IPS-NIHi7 (cell line): ENCODE measurements at regions not wholly inside any gene's neighbourhood (a gene's known extent, or its start where the extent isn't known, plus 50 kb on each side); places are given as distances from the start of the nearest gene placed in this dataset.
A peak's percentile ranks its signal among the peaks of the same experiment; 100 is the strongest.

Experiments
- DNase-seq: peaks from one replicate; pipeline ENCODE4 v3.0.0; 2012; ENCODE audit warnings: mixed read lengths; ENCODE audit errors: extremely low spot score

- no peak for DNase-seq
Observed at GRCh38 chr6:132973514-132973993, 159.2 kb downstream of the RPS12 start.

DNA sequence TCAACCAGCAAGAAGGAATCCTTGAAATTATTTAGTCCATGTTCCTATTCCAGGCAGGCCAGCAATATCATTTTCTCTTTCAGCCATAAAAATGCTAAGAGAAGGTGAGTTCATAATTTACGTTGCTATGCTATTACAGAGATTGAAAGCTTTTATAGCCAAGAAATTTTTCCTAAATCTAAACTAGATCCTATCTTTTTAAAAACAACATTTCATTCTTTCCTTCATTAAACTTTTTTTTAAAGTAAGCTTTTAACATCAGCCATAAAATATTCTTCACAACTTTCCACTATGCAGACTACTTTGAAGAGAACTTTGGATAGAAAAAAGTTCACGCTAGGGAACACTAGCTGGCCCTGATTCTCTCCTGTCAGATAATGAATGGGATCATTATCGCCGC is 159.8 kb downstream of the RPS12 start:
- DNase-seq = no peak

GRCh38 chr6:132977413-132977812 is 163.0 kb downstream of the RPS12 start:
- no peak for DNase-seq

DNA sequence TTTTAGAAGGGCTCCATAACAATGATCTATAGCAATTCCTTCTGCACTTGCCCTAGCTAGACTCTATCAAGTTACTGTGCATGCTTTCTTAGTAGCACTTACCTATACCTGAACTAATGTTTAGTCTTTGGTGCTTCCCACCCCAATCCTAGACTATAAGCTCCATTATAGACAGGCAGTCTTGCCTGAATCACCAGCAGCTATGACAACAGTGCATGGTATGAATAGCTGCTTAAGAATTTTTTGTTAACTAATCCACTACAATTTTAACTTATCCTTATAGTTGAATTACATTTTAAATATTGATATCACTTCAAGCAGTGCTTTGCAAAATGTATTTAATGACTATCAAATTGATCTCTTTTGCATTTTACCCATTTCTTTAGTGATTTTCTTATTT is 164.3 kb downstream of the RPS12 start:
- DNase-seq = no peak

DNA sequence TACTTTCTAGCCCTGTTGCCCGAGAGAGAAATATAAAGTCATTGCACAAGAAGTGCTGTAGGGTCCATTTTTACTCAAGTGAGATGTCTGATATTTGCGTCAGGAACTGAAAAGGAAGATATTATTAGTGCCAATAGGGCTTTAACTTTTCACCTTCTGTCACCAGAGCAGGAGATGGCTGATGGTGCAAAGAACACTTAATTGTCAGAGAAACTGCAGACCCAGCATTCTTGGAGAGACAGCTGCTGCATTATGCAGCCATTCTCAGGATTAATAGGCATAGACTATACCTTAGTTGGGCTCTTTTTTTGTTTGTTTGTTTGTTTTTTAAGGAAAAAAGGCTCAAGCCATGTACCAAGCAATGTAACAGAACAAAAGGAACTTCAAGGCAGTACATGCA is 179.4 kb downstream of the RPS12 start:
- DNase-seq = no peak

DNA sequence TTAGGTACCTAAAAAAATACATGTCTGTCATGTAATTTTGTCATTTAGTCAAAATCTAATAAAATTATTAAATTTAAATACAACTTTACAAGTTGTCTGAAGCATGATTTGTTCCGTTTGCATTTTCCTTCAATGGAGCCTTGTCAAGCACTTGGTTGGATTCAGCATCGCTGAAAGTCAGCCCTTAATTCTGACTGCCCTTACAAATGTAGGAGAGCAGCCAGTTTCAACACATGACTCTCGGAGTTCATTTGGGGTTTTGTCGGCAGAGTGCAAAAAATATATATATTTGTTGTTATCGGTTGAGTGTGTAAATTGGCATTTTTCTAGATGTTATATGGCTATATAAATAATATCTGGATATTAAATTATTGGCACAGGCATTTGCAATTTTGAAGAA is 180.6 kb downstream of the RPS12 start:
- no peak for DNase-seq

- no peak for DNase-seq
Observed at GRCh38 chr6:132995432-132995831, 181.1 kb downstream of the RPS12 start.

- DNase-seq = no peak
Observed at GRCh38 chr6:132998418-132998817, 184.0 kb downstream of the RPS12 start.

GRCh38 chr6:133001040-133001565 is 186.7 kb downstream of the RPS12 start:
- no peak for DNase-seq

DNA sequence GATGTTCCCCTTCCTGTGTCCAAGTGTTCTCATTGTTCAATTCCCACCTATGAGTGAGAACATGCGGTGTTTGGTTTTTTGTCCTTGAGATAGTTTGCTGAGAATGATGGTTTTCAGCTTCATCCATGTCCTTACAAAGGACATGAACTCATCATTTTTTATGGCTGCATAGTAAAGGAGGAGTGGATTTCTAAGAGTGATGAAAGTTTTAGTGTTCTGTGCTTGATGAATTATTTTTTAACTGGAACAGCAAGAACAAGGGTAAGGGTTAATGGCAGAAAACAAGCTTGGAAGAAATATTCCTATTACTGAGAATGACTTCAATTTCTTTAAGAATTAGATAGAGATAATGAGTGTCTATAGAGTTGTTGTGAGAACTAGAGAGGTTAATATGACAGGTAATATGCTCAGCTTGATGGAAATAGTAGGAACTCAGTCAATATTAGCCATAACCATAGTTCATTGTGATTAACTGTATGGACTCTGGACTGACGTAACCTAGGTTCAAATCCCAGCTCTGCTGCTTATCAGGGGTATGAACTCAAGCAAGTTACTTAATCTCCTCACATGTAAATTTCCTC is 190.0 kb downstream of the RPS12 start:
- DNase-seq = no peak

GRCh38 chr6:133012774-133013173 is 198.4 kb downstream of the RPS12 start:
- DNase-seq = no peak

DNA sequence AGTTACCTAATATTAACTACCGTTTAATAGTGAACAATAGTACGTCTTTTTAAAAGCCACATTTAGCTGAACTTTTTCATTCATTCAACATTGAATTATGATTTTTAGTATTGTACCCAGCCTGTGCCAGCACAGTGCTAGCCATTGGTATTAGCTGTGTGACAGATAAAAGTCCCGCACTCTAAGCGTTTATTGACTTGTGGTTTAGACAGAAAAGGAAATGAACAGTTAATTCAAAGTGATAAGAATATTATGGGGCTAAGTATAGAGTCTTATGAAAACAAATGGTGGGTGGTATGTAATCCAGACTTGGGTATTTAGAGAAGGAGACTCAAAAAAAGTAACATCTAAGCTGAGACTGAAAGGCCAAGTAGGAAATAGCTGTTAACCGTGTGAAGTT is 202.3 kb downstream of the RPS12 start:
- DNase-seq = no peak

DNA sequence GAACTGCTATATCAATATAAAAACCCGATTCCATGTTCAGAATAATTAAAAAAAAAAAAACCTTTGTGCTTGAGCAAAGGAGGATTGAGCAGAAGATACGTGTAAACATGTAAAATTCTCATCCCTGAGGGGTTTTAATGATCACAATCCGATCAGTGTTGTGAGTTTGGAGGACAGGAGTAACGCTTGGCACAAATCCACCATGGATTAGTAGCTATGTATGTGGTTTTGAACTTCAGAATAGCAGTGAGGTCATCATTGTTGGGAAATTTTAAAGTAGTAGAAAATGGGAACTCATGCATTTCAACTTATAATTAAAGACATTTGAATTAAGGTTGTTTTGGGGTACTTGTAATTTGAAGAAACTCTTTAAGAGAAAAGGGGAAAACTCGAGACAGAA is 203.2 kb downstream of the RPS12 start:
- DNase-seq = no peak

- DNase-seq = no peak
Observed at GRCh38 chr6:133026705-133027104, 212.3 kb downstream of the RPS12 start.

DNA sequence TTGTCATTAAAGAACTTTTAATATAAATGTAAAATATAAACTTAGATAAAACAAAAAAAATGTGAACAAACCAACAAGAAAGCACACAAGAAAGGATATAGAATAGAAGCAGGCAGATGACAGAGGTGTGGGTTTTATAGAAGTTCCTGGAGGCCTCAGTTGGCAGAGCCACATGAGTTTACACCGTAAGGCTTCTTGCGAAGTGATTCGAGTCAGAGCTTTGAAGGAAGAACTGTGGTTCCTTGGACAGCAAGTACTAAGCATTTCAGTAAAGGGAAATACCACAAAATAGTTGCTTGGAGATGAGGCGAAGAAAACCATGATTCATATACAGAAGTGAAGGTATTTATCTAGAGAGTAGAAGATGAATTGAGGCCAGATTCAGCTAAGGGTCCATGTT is 207.9 kb upstream of the EYA4 start:
- no peak for DNase-seq

- no peak for DNase-seq
Observed at GRCh38 chr6:133034509-133035206, 206.5 kb upstream of the EYA4 start.

- peak; percentile 51 for DNase-seq
Observed at GRCh38 chr6:133040094-133040802, 200.9 kb upstream of the EYA4 start.

GRCh38 chr6:133040803-133041419 is 200.2 kb upstream of the EYA4 start:
- DNase-seq = no peak

- DNase-seq = no peak
Observed at GRCh38 chr6:133042550-133043120, 198.5 kb upstream of the EYA4 start.

- no peak for DNase-seq
Observed at GRCh38 chr6:133046576-133046975, 194.6 kb upstream of the EYA4 start.

GRCh38 chr6:133047065-133047665 is 194.0 kb upstream of the EYA4 start:
- DNase-seq = no peak

DNA sequence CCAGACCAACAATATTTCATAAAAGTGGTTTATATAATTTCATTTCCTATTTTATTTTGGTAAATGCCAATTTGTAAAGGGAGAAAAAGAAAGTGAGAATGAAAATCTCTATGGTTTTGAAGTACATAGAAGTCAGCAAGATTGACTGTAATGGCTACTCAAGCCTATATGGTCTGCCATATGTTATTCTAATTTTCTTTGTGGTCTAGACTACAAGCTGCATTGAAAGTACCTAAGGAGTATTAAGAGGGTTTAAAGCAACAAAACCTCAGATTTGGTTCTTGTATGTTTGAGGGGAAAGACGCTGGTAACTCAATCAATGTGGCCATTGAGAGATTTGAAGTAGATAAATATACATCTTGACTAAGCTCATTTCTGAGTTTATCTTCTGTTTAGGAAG is 193.5 kb upstream of the EYA4 start:
- DNase-seq = no peak
